Inflammatory macrophage (primary cell): ENCODE measurements at regions not wholly inside any gene's neighbourhood (a gene's known extent, or its start where the extent isn't known, plus 50 kb on each side); places are given as distances from the start of the nearest gene placed in this dataset.

ENCODE experiments used
- DNase-seq, 2 donors: peaks; one replicate each; pipeline ENCODE4 v3.0.0-alpha.2; 2020 to 2022

- no peak for DNase-seq
Observed at GRCh38 chr14:98175436-98175835, 1096.6 kb downstream of the BCL11B start.

- no peak for DNase-seq
Observed at GRCh38 chr14:98175881-98176280, 1096.1 kb downstream of the BCL11B start.

GRCh38 chr14:98176892-98177291 is 1095.1 kb downstream of the BCL11B start:
- no peak for DNase-seq

GRCh38 chr14:98177551-98177950 is 1094.4 kb downstream of the BCL11B start:
- no peak for DNase-seq

- no peak for DNase-seq
Observed at GRCh38 chr14:98181241-98181640, 1090.8 kb downstream of the BCL11B start.

GRCh38 chr14:98181768-98182167 is 1090.2 kb downstream of the BCL11B start:
- DNase-seq, result no peak

GRCh38 chr14:98182393-98183055 is 1089.5 kb downstream of the BCL11B start:
- DNase-seq, result no peak

GRCh38 chr14:98183556-98183955 is 1088.4 kb downstream of the BCL11B start:
- no peak for DNase-seq

- DNase-seq, result no peak
Observed at GRCh38 chr14:98184457-98184856, 1087.5 kb downstream of the BCL11B start.

- DNase-seq, result no peak
Observed at GRCh38 chr14:98185036-98185435, 1087.0 kb downstream of the BCL11B start.

- no peak for DNase-seq
Observed at GRCh38 chr14:98186140-98186539, 1085.9 kb downstream of the BCL11B start.

- no peak for DNase-seq
Observed at GRCh38 chr14:98187281-98187680, 1084.7 kb downstream of the BCL11B start.

GRCh38 chr14:98189062-98189461 is 1082.9 kb downstream of the BCL11B start:
- no peak for DNase-seq

GRCh38 chr14:98189511-98189910 is 1082.5 kb downstream of the BCL11B start:
- DNase-seq, result no peak

- no peak for DNase-seq
Observed at GRCh38 chr14:98189944-98190343, 1082.1 kb downstream of the BCL11B start.

- DNase-seq, result no peak
Observed at GRCh38 chr14:98192946-98193345, 1079.1 kb downstream of the BCL11B start.

- DNase-seq, result no peak
Observed at GRCh38 chr14:98194821-98195220, 1077.2 kb downstream of the BCL11B start.

- DNase-seq, result no peak
Observed at GRCh38 chr14:98195256-98195655, 1076.7 kb downstream of the BCL11B start.

- DNase-seq, result no peak
Observed at GRCh38 chr14:98197933-98198332, 1074.1 kb downstream of the BCL11B start.

- DNase-seq, result no peak
Observed at GRCh38 chr14:98198385-98198784, 1073.6 kb downstream of the BCL11B start.

- DNase-seq, result no peak
Observed at GRCh38 chr14:98200601-98201000, 1071.4 kb downstream of the BCL11B start.

GRCh38 chr14:98203421-98203820 is 1068.6 kb downstream of the BCL11B start:
- no peak for DNase-seq

GRCh38 chr14:98204139-98204538 is 1067.9 kb downstream of the BCL11B start:
- DNase-seq, result no peak

GRCh38 chr14:98207415-98207814 is 1064.6 kb downstream of the BCL11B start:
- no peak for DNase-seq

- no peak for DNase-seq
Observed at GRCh38 chr14:98208211-98208611, 1063.8 kb downstream of the BCL11B start.
